CD4-positive, alpha-beta T cell treated with Interleukin-1 beta for 1 hour (primary cell): ENCODE measurements at regions not wholly inside any gene's neighbourhood (a gene's known extent, or its start where the extent isn't known, plus 50 kb on each side); places are given as distances from the start of the nearest gene placed in this dataset.

ENCODE experiments used
- DNase-seq, 2 donors: peaks; one replicate each; pipeline ENCODE4 v3.0.0-alpha.2; 2020 to 2022

- no peak for DNase-seq
Measured at GRCh38 chr7:15891151-15891881, 204.8 kb upstream of the MEOX2 start.

GRCh38 chr7:15889507-15889906 lies 203.0 kb upstream of the MEOX2 start:
- no peak for DNase-seq

DNA sequence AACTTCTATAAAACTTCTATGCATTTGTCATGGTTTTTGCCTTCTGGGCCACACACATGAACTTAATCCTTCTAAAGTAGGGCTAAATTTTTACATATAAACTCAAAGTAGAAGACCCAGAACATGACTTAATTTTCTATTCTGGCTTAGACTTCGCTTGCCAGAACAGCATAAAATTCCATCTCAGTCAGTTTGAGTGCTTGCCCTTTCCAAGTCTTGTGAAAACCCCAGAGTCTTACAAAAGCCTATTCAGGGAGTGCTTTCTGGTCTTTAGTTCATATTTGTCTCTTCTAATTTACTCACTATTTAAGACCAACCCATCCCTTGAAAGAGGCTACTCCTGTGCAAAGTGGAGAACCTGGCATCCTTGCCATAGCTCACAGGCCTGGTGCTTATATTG lies 201.6 kb upstream of the MEOX2 start:
- DNase-seq = no peak

GRCh38 chr7:15886626-15887025 lies 200.1 kb upstream of the MEOX2 start:
- DNase-seq = no peak

GRCh38 chr7:15885678-15886077 lies 199.2 kb upstream of the MEOX2 start:
- DNase-seq = no peak

GRCh38 chr7:15874774-15875173 lies 188.3 kb upstream of the MEOX2 start:
- DNase-seq = no peak

GRCh38 chr7:15870347-15870746 lies 183.9 kb upstream of the MEOX2 start:
- no peak for DNase-seq

- no peak for DNase-seq
Measured at GRCh38 chr7:15867441-15867840, 181.0 kb upstream of the MEOX2 start.

- no peak for DNase-seq
Measured at GRCh38 chr7:15866753-15867152, 180.3 kb upstream of the MEOX2 start.

GRCh38 chr7:15864626-15864991 lies 178.1 kb upstream of the MEOX2 start:
- DNase-seq = no peak

GRCh38 chr7:15863951-15864625 lies 177.6 kb upstream of the MEOX2 start:
- DNase-seq = no peak

GRCh38 chr7:15862781-15863165 lies 176.3 kb upstream of the MEOX2 start:
- DNase-seq = no peak

- no peak for DNase-seq
Measured at GRCh38 chr7:15862016-15862780, 175.7 kb upstream of the MEOX2 start.

DNA sequence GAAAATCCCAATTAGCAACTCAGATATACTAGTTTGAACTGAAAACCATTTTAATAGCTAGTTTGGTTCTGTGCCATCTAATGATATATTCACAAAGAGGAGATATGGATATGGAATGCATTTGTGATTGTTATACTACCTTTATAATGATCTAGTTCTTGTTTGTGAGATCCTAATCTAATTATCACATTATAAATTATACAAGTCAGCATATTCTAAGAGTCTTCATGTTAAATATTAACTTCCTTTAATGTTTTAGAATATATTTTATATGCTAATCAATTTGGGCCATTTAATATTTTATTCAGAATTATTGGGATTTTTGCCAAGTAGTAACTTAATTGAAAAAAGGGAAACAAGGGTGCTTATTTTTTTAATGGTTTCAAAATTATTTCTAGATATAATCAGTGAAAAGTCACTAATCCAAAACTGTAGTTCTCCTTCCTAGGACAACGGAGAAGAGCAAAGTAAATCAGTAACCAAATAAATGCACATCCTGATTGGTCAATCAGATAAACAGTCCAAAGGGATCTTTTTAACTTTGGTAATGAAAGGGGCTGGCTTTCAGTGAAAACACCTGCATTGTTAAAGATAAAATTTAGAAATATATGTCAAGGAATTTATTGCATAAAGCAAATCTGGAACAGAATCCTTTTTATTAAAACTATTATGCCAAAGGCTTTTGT lies 173.9 kb upstream of the MEOX2 start:
- no peak for DNase-seq

DNA sequence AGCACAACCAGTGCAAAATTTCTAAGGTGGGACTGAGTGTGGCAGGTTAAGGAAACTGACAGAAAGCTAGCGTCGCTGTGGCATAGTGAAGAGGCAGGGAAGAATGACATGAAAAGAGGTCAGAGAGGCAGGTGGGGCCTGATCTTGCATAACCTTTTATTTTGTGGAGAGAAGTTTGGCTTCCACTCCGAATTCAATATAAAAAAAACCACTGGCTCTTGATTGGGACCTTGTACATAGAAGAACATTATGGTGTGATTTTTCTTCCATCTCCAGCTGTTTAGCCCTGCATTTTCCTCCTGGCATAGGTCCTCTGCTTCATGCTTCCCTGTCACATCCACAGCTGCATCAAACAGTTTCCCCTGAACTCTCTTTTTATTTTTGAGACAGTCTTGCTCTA lies 170.5 kb upstream of the MEOX2 start:
- no peak for DNase-seq

DNA sequence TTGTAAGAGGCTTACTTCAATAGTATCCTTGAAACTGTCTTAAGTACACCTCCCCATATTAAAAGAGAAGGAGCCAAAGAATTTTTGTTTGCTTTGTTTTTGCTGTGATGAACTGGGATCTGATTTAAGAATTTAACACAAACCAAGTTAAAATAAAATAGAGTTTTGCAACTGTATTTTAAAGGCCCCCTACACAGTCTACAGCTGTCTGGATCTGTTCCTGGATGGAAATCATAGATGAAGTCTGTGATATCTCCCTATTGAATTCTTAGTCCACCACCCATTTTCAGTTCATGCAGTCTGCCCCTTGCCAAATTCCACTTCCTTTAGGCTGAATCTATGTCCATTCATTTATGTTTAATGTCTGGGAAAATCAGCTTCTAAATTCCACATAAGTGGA lies 169.8 kb upstream of the MEOX2 start:
- DNase-seq = no peak

DNA sequence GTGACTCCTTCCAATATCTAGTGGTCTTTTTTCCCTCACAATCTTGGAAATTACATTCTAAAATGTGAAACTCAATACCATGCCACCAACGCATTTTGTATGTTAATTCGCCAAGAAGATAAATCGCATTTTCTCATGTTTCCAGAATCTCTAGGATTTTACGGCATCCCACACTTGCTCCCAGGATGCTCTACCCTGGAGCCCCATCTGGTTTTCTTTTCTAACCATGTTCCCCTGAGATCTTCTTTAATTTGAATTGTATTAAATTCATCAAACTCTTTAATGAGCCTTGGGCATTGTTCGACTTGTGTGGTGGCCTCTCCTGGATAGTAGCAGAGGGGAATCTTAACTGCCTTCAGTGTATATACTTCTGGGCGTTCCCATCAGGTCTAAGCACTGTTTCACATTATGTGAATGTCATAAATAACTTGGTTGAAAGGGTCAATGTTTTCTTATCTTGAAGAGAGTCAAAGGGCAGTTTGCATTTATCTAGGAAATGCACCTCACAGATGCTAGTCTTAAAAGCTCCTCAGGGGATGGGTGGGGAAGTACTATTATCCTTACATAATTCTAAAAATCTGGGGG lies 169.1 kb upstream of the MEOX2 start:
- no peak for DNase-seq

DNA sequence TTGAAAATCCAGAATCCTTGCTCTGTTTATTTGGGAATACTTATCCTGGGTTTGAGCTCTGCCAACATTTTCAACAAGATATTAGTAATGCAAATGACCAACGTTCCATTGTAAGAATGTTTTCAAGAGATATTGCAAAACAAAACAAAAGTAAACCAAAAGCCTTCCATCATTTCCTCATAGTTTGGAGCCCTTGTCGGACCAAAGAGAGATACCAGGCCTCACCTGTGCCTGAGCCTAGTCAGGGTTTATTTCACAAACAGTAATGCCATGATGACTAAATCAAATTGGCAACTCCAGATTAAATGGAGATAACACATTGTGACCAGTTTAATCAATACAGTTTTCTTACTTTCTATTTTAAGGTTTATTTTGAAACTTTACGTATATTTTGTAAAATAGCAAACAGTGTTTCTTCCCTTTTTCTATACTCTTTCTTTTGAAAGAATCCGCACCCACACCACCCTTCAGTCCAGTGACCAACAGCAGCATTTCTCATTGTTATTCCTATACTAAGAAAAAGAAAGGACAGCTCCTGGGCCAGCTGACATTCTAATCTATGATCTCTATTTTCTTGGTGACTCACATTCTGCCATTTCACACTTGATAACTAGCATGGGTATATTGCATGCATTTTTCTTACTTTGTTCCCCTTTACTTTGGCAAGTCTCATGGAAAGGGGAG lies 168.5 kb upstream of the MEOX2 start:
- DNase-seq = no peak

DNA sequence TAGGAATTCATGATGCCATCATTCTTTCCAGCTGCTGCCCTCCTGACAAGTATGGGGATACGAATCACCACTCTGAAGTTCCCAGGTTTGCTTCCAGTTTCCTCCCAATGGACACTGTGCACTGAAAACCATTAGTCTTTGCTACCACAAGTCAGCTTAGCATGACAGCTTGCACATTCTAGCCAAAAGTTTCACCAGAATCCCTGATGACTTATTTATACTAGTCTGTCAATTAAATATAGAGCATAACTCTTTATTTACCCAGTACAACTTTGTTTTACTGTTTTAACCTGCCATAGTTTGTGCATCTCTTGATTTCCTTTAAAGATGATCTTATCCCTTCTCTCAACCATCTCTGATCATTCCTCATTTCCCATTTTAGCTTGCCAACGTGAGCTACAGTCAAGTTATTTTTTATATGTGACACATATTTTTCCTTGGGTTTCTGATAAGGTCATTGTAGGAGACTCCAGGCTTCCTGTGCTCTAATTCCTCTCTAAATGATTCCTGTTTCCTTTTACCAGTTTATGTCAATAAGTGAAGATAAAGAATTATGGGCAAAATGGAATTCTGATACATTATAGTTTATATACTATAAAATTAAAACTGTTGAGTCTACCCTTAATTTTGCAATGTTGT lies 167.5 kb upstream of the MEOX2 start:
- DNase-seq = no peak

DNA sequence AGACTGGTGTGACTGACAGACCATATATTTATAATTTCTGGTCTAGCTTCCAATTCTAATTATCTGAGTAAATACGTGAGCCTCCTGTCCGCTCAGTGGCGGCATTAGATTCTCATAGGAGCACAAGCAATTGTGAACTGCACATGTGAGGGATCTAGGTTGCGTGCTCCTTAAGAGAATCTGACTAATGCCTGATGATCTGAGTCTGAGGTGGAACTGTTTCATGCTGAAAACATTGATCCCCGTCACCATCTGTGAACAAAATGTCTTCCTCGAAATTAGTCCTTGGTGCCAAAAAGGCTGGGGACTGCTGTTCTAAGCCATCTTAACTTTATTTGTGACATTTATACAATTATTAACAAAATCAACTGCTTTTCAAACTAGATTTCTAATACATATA lies 164.7 kb upstream of the MEOX2 start:
- DNase-seq = no peak

GRCh38 chr7:15848901-15849300 lies 162.4 kb upstream of the MEOX2 start:
- DNase-seq = no peak

GRCh38 chr7:15848362-15848761 lies 161.9 kb upstream of the MEOX2 start:
- DNase-seq = no peak
